Spinal cord (tissue), 9 donors: ENCODE measurements at regions not wholly inside any gene's neighbourhood (a gene's known extent, or its start where the extent isn't known, plus 50 kb on each side); places are given as distances from the start of the nearest gene placed in this dataset.

Experiments used
- DNase-seq, 6 donors: peaks; one replicate each; pipeline versions ENCODE4 v3.0.0 to v3.0.0-alpha.2; 2013 to 2015; ENCODE audit warnings: low spot score in 6 of 6, low read depth in 4 of 6
- H3K27ac ChIP-seq: one replicate; pipeline ENCODE4 v1.5.1; 2013; ENCODE audit warnings: low read depth, low read length, control low read depth
- H3K27me3 ChIP-seq: one replicate; pipeline ENCODE4 v1.6.1; 2013; ENCODE audit warnings: low read length; ENCODE audit not compliant: control insufficient read depth, insufficient read depth
- H3K36me3 ChIP-seq: one replicate; pipeline ENCODE4 v1.6.1; 2013; ENCODE audit warnings: low read length; ENCODE audit not compliant: control insufficient read depth, insufficient read depth
- H3K4me1 ChIP-seq: one replicate; pipeline ENCODE4 v1.6.1; 2013; ENCODE audit warnings: low read length; ENCODE audit not compliant: control insufficient read depth, insufficient read depth
- H3K4me3 ChIP-seq: one replicate; pipeline ENCODE4 v1.5.1; 2013; ENCODE audit warnings: low read depth, low read length, control low read depth
- H3K9me3 ChIP-seq: one replicate; pipeline ENCODE4 v1.6.1; 2013; ENCODE audit warnings: low read length; ENCODE audit not compliant: control insufficient read depth, insufficient read depth
- WGBS: methylation state at CpG from one replicate; pipeline ENCODE4 v1.1.5; 2013; ENCODE audit warnings: missing lambda C conversion rate; ENCODE audit not compliant: insufficient coverage; 5-methylcytosine and 5-hydroxymethylcytosine counted together
- donor health status: healthy.

DNA sequence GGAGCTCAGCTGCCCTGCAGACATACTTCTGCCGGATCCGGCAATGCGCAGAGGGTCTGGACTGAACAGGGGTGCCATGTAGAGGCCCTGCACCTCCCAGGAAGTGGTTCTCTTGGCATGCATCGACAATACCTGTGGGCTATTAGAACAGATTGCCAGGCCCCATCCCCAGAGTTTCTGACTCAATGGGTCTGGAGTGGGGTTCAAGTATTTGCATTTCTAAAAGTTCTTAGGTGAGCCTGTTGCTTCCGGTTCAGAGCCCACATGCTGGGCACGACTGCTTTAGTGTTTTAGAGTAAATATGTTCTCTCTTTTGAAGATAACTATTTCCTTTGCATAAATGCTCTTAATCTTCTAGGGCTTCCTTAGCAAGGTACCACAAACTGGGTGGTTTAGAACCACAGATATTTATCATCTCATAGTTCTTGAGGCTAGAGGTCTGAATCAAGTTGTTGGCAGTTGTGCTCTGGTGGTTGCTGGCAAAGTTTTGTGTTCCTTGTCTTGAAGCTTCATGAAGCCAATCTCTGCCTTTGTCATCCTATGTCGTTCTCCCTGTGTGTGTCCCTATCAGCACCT is 435.5 kb downstream of the TCERG1L start:
- Histone ChIP-seq H3K9me3 (no peaks in the 10 kb centered on the region), H3K36me3 (no peaks in the 10 kb centered on the region), H3K27me3 (no peaks in the 10 kb centered on the region), H3K4me3 (no peak overlapping the region), H3K4me1 (no peaks in the 10 kb centered on the region), H3K27ac (no peak overlapping the region)
- 92% methylated on average over 5 of the region's 7 CpGs for WGBS
- DNase-seq: no peak

DNA sequence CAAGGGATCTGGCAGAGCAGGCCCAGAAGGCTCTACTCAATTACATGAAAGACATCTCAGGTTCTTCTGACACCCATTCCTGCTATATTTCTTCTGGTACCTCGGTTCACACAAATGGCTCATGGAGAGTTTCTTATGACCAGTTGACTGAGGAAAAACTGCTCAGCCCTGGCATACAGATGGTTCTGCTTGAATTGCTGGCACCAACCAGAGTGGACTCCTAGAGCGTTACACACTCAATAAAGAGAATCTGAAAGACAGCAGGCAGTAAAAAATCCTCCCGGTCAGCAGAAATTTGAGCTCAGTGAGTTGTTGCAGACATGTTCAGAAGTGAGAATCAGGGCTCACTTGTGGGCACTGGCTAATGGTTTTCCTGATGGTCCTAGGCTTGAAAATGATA is 434.4 kb downstream of the TCERG1L start:
- H3K27me3 ChIP-seq: no peaks in the 10 kb centered on the region
- no peaks in the 10 kb centered on the region for H3K9me3 ChIP-seq
- H3K4me1 ChIP-seq: no peaks in the 10 kb centered on the region
- no peak for DNase-seq
- no peak overlapping the region for H3K27ac ChIP-seq
- no peaks in the 10 kb centered on the region for H3K36me3 ChIP-seq
- no peak overlapping the region for H3K4me3 ChIP-seq
- WGBS: 50% methylated on average over 3 of the region's 3 CpGs

DNA sequence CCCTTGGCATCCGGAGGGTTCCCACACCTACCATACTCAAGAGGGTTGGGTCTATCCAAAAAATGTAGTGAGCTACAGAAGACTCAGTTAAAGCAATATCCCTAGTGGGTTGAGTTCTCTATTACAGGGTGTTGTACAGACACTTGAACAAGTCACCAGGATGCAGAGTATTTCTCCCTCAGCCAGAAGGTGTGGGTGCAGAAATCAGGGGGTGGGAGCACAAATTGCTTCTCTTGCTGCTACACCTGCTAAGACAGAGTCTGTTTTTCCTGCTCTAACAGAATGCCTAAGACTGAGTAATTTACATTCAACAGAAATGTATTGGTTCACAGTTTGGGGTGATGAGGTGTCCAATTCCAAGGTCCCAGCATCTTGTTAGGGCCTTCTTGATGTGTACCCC is 433.4 kb downstream of the TCERG1L start:
- WGBS: no CpG with 5 or more reads among the region's 1 CpG
- no peak overlapping the region for H3K27ac ChIP-seq
- no peaks in the 10 kb centered on the region for H3K4me1 ChIP-seq
- no peaks in the 10 kb centered on the region for H3K36me3 ChIP-seq
- no peaks in the 10 kb centered on the region for H3K9me3 ChIP-seq
- H3K27me3 ChIP-seq: no peaks in the 10 kb centered on the region
- no peak for DNase-seq
- H3K4me3 ChIP-seq: no peak overlapping the region

DNA sequence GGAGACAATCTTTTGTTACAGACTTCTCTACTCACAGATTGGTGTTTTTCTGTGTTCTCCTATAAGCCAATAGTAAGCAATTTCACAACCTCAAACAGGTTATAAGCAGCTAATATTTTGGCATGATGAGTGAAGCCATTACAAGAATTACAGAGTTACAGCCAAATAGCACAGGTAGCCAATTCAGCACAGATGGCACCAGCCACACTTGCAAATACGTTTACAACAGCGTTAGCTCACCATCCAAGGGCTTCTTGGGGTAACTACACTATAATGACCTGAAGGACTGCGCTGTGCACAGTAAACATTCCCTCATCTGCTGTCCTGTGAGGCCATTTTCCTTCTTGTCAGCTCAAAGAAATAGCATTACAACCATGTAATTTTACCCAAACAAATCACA is 428.6 kb downstream of the TCERG1L start:
- Histone ChIP-seq H3K9me3 (no peaks in the 10 kb centered on the region), H3K27me3 (no peaks in the 10 kb centered on the region), H3K36me3 (no peaks in the 10 kb centered on the region), H3K4me1 (peaks cover 7% of the 10 kb centered on the region), H3K4me3 (no peak overlapping the region), H3K27ac (no peak overlapping the region)
- peak in 2 of 6 donors; percentile 25 to 58 for DNase-seq
- WGBS: 67% methylated on average over 3 of the region's 3 CpGs

DNA sequence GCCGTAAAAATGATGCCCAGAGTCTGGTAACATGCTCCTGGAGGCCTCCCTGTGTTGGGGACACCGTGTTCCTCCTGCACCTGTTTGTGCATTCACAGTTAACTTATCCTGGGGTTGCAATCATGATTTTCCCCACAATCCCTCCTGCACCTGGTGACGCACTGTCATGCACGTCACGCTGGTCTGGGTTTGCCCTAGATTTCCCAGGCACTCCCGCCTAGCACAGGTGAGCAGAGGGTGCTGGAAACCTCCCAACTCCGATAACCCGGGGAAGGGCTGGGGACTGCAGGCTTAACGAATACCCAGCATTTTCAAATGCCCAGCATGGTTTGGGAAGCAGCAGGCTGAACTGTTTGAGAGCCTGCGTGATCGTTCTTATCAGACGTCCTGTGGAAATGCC is 427.1 kb downstream of the TCERG1L start:
- H3K4me3 ChIP-seq: no peak overlapping the region
- H3K9me3 ChIP-seq: no peaks in the 10 kb centered on the region
- no peaks in the 10 kb centered on the region for H3K27me3 ChIP-seq
- 84% methylated on average over 12 of the region's 12 CpGs for WGBS
- peaks cover 7% of the 10 kb centered on the region for H3K4me1 ChIP-seq
- no peak overlapping the region for H3K27ac ChIP-seq
- no peaks in the 10 kb centered on the region for H3K36me3 ChIP-seq
- DNase-seq: no peak

DNA sequence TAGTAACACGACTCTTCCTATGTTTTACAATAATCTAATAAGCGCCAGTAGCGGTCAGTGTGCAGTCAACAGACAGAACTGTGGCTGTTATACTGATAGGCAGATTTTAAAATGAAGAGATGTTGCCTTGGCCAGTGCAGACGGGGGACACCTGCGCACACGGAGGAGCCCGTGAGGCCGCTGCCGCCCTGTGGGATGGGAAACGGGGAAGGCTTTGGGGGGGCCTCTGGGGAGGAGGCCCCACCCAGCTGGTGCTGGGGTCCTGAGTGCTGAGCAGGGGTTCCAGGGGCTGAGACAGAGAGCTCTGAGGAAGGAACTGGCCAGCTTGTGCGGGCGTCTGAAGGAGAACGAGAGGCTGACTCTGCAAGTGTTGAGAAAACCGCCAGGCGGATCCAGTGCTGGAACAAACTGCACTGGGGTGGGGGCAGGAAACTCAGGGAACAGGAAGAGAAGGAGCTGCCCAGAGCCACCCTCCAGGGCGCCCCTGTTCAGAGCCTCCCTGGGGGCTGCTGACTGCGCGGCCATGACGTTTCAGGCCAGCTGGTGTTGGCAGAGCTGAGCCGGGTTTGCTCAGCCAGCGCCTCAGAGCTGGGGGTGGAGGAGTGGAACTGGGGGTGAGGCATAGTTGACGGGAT is 426.4 kb downstream of the TCERG1L start:
- H3K4me3 ChIP-seq: no peak overlapping the region
- no peaks in the 10 kb centered on the region for H3K9me3 ChIP-seq
- H3K27me3 ChIP-seq: no peaks in the 10 kb centered on the region
- H3K27ac ChIP-seq: no peak overlapping the region
- H3K4me1 ChIP-seq: peaks cover 7% of the 10 kb centered on the region
- DNase-seq: peak in 1 of 6 donors; percentile 20
- WGBS: 67% methylated on average over 17 of the region's 22 CpGs
- H3K36me3 ChIP-seq: no peaks in the 10 kb centered on the region

DNA sequence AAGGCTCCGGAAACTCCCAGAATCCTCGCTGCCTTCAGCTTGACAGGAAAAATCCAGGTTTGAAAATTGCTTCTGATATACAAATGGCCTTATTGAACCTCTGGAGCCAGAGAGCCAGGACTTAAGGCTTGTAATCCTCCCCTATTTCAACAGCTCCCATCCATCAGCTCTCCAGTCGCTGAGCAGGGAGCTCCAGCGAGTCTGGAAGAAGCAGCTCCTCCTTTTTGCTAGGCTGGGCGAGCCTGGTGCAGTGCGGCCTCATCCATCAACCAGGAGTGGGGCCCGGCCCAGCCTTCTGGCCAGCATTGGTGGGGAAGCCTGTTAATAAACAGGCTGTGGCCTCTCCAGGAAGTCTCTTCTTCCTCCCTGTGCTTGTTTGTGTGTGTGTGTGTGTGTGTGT is 424.4 kb downstream of the TCERG1L start:
- peak in 1 of 6 donors; percentile 70 for DNase-seq
- Histone ChIP-seq H3K9me3 (no peaks in the 10 kb centered on the region), H3K27me3 (no peaks in the 10 kb centered on the region), H3K36me3 (no peaks in the 10 kb centered on the region), H3K27ac (no peak overlapping the region), H3K4me1 (peaks cover 7% of the 10 kb centered on the region), H3K4me3 (no peak overlapping the region)
- WGBS: 71% methylated on average over 2 of the region's 7 CpGs

DNA sequence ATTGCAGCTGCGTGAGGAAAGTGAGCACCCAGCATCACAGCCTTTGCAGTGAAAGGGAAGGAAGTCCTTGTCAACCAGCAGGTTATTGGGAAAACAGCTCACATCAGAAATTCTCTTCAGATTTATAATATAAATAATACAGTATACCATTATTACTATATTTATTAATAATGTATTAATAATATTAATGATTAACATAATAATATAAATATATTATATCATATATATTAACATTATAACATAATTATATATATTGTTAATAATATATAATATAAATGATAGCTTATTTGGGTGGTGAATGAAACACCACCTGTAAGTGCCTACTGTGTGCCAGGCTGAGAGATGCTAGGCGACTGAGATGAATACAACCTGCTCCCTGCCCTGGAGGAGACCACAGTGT is 423.0 kb downstream of the TCERG1L start:
- no peaks in the 10 kb centered on the region for H3K9me3 ChIP-seq
- H3K27ac ChIP-seq: no peak overlapping the region
- no peaks in the 10 kb centered on the region for H3K27me3 ChIP-seq
- no peak overlapping the region for H3K4me3 ChIP-seq
- 92% methylated on average over 1 of the region's 2 CpGs for whole genome bisulfite sequencing
- DNase-seq: no peak
- H3K36me3 ChIP-seq: no peaks in the 10 kb centered on the region
- peaks cover 7% of the 10 kb centered on the region for H3K4me1 ChIP-seq

DNA sequence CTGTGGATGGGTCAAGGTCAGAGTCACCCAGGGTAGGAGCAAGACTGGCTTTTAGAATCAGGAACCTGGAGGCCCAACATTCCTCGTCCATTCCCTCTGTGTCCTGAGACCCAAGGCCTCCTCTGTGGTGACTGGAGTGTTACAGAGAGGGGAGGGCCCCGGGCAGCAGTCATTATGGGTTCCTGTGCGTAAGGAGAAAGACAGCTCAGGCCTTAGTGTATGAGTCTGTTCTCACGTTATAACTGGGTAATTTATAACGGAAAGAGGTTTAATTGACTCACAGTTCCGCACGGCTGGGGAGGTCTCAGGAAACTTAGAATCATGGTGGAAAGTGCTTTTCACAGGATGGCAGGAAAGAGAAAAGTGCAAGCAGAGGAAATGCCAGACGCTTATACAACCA is 422.3 kb downstream of the TCERG1L start:
- WGBS: 83% methylated on average over 1 of the region's 8 CpGs
- H3K36me3 ChIP-seq: no peaks in the 10 kb centered on the region
- peaks cover 7% of the 10 kb centered on the region for H3K4me1 ChIP-seq
- H3K27ac ChIP-seq: no peak overlapping the region
- H3K9me3 ChIP-seq: no peaks in the 10 kb centered on the region
- no peak overlapping the region for H3K4me3 ChIP-seq
- DNase-seq: no peak
- H3K27me3 ChIP-seq: no peaks in the 10 kb centered on the region

DNA sequence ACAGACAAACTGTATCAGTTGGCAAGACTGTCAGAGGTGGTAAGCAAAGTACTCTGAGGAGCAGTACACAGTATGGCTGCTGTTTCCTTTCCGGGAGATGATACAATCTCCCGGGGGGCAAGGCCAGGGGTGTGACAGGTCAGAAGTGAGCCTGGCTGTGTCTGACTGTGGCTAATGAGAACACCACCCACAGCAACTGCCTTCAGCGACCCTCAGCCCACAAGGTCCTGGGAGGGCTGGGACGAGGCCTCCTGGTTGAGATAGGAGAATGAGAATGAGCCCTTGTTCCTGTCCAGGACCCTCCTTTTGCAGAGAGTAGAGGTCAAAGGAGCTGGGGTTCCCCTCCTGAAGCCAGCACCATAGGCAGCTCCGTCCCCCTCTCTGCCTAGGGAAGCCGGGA is 421.7 kb downstream of the TCERG1L start:
- no peaks in the 10 kb centered on the region for H3K9me3 ChIP-seq
- no peaks in the 10 kb centered on the region for H3K27me3 ChIP-seq
- H3K4me1 ChIP-seq: peaks cover 7% of the 10 kb centered on the region
- DNase-seq: no peak
- no peak overlapping the region for H3K4me3 ChIP-seq
- 90% methylated on average over 2 of the region's 6 CpGs for WGBS
- no peaks in the 10 kb centered on the region for H3K36me3 ChIP-seq
- no peak overlapping the region for H3K27ac ChIP-seq
